Activated T-helper 17 cell treated with anti-CD3 and anti-CD28 coated beads, Interleukin-2, amount 50 U/mL, for 72 hours (primary cell): ENCODE measurements at regions not wholly inside any gene's neighbourhood (a gene's known extent, or its start where the extent isn't known, plus 50 kb on each side); places are given as distances from the start of the nearest gene placed in this dataset.

Experiments used
- ATAC-seq: fragments of 150-1000 bp; cut with Tn5 transposase; replicated peaks from 2 replicates; pipeline ENCODE4 v1.10.0; 2021; ENCODE audit warnings: mild to moderate bottlenecking, moderate library complexity
- H3K27ac Mint-ChIP-seq: one replicate; pipeline ENCODE4 v1.8.0; 2022; ENCODE audit warnings: mixed read lengths
- H3K27me3 Mint-ChIP-seq: one replicate; pipeline ENCODE4 v1.8.0; 2022; ENCODE audit warnings: mixed read lengths
- H3K36me3 Mint-ChIP-seq: one replicate; pipeline ENCODE4 v1.8.0; 2022; ENCODE audit warnings: low read depth, mild to moderate bottlenecking, mixed read lengths
- H3K4me1 Mint-ChIP-seq: one replicate; pipeline ENCODE4 v1.8.0; 2022; ENCODE audit warnings: mixed read lengths
- H3K4me3 Mint-ChIP-seq: one replicate; pipeline ENCODE4 v1.8.0; 2022; ENCODE audit warnings: mild to moderate bottlenecking, mixed read lengths
- H3K9me3 Mint-ChIP-seq: one replicate; pipeline ENCODE4 v1.8.0; 2022; ENCODE audit warnings: mixed read lengths

GRCh38 chr16:51951668-51952298 lies 595.2 kb downstream of the TOX3 start:
- no peaks in the 10 kb centered on the region for H3K36me3 Mint-ChIP-seq
- H3K4me1 Mint-ChIP-seq = no peaks in the 10 kb centered on the region
- H3K27ac Mint-ChIP-seq = no peak overlapping the region
- no peak overlapping the region for H3K4me3 Mint-ChIP-seq
- no peaks in the 10 kb centered on the region for H3K9me3 Mint-ChIP-seq
- ATAC-seq = no peak
- no peaks in the 10 kb centered on the region for H3K27me3 Mint-ChIP-seq

DNA sequence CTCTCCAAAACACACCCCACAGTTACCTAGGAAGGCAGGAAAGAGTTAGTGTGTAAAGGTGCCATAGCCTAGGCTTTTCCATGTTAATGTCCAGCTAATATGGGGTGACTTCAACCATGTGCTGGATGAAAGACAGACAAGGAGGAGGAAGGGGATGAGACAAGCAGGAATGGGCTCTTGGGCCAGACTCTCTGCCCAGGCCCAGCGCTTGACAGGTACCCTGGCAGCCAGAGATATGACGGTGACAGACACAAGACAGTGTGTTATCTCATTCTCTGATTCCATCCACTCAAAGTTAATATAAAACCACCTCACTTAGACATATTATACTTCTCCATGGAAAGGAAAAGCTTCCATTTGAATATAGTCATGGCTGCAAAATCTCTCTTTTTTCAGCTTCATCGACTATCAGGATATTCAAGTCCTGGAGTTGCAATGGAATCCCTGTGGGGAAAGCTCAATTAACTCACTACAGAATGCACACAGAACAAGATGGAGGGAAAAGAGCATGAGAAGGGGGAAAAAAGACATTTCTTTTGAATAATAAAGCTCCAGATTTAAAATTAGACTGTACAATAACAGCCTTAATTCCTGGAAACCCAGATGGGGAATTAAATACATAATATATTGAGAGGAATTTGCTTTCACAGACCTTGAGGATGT lies 596.7 kb downstream of the TOX3 start:
- H3K4me3 Mint-ChIP-seq = no peak overlapping the region
- ATAC-seq = no peak
- no peaks in the 10 kb centered on the region for H3K36me3 Mint-ChIP-seq
- H3K27ac Mint-ChIP-seq = no peak overlapping the region
- no peaks in the 10 kb centered on the region for H3K9me3 Mint-ChIP-seq
- H3K4me1 Mint-ChIP-seq = no peaks in the 10 kb centered on the region
- no peaks in the 10 kb centered on the region for H3K27me3 Mint-ChIP-seq

DNA sequence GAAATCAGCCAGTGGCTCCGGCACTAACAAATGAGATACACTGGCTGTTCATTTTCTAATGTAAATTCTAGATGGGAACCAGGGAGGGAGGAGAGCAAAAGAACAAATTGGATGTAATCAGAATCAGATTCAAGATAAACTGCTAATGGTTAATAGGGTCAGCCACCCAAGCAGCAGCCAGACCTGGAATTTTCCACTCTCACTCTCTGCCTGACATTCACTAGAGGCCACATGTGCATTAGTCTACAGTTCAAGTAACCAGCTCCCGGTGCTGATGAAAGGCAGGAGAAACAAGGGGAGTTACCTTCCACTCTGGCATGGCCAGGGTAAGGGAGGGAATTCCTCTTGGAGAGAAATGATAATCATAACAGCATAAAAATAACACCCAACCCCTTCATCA lies 597.7 kb downstream of the TOX3 start:
- no peaks in the 10 kb centered on the region for H3K9me3 Mint-ChIP-seq
- no peak for ATAC-seq
- H3K4me3 Mint-ChIP-seq = no peak overlapping the region
- H3K27ac Mint-ChIP-seq = no peak overlapping the region
- H3K36me3 Mint-ChIP-seq = no peaks in the 10 kb centered on the region
- H3K4me1 Mint-ChIP-seq = no peaks in the 10 kb centered on the region
- H3K27me3 Mint-ChIP-seq = no peaks in the 10 kb centered on the region

- ATAC-seq = no peak
- Mint-ChIP-seq H3K36me3 (no peaks in the 10 kb centered on the region), H3K4me1 (no peaks in the 10 kb centered on the region), H3K4me3 (no peak overlapping the region), H3K27ac (no peak overlapping the region), H3K27me3 (no peaks in the 10 kb centered on the region), H3K9me3 (peaks cover 22% of the 10 kb centered on the region)
These were observed 605.5 kb downstream of the TOX3 start for GRCh38 chr16:51941412-51941811.

DNA sequence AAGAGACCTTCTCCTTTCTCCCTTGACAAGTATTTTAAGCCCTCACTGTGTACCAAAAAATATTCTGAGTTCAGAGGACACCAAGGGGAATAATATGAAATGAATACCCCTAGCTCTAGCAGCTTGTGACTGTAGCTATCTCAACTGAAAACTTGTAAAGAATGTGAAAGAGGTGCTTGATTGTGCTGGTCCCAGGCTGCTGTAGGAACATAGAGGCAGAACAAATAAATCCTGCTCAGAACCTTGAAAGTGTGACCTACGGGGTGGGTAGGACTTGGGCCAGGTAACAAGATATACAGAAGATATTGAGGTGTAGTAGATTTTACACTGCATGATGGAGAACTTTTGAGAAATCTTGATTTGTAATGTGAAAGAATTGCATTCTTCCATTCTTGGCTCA lies 606.8 kb downstream of the TOX3 start:
- Mint-ChIP-seq H3K4me1 (no peaks in the 10 kb centered on the region), H3K27ac (no peak overlapping the region), H3K9me3 (peaks cover 26% of the 10 kb centered on the region), H3K27me3 (no peaks in the 10 kb centered on the region), H3K36me3 (no peaks in the 10 kb centered on the region), H3K4me3 (no peak overlapping the region)
- no peak for ATAC-seq

DNA sequence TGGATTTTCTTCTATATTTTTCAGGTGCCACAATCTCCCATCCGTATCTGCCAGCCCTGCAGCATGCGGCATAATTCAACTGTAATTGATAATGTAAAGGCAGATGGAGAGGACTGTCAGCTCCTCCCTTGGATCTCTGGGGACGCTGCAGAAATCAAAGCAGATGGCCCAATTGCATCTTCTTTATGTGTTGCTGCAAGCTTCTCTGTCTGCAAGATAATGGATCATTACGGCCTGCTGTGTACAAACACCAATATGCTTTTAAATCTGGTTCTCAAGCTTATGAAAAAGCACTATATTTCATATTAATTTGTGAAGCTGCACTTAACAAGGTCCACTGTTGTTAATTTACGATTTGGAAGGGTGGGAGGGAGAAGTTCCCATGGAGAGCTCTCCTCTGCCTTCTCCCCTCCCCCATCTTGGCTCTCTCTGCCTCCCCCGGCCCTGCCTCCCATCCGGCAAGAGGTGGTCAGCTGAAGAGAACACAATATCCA lies 607.5 kb downstream of the TOX3 start:
- Mint-ChIP-seq H3K27me3 (no peaks in the 10 kb centered on the region), H3K27ac (no peak overlapping the region), H3K4me3 (no peak overlapping the region), H3K4me1 (no peaks in the 10 kb centered on the region), H3K36me3 (no peaks in the 10 kb centered on the region), H3K9me3 (peaks cover 26% of the 10 kb centered on the region)
- no peak for ATAC-seq

GRCh38 chr16:51938861-51939260 lies 608.1 kb downstream of the TOX3 start:
- H3K36me3 Mint-ChIP-seq = no peaks in the 10 kb centered on the region

DNA sequence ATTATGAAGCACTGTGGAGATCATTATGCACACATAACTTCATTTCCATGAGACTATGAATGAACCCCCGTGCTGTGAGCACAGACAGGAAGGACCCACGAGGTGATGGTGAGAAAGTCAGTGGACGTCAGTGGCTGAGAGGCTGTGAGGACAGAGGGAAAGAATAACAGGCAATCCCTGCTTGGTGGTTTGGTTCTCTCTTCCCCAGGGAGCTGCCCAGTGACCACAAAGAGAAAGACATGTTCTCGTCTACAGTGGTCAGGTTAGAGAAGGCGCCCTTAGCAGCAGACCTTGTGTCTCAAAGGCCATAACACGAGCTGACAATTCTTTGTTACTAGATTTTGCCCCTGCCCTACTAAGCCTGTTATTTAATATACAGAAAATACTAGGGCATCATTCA lies 609.2 kb downstream of the TOX3 start:
- peaks cover 22% of the 10 kb centered on the region for H3K9me3 Mint-ChIP-seq
- no peaks in the 10 kb centered on the region for H3K4me1 Mint-ChIP-seq
- no peaks in the 10 kb centered on the region for H3K36me3 Mint-ChIP-seq
- H3K27me3 Mint-ChIP-seq = no peaks in the 10 kb centered on the region
- H3K4me3 Mint-ChIP-seq = no peak overlapping the region
- ATAC-seq = no peak
- no peak overlapping the region for H3K27ac Mint-ChIP-seq

More at GRCh38 chr16:51938861-51939260, 608.1 kb downstream of the TOX3 start:
- no peaks in the 10 kb centered on the region for H3K27me3 Mint-ChIP-seq
- H3K9me3 Mint-ChIP-seq = peaks cover 24% of the 10 kb centered on the region
- H3K4me1 Mint-ChIP-seq = no peaks in the 10 kb centered on the region
- H3K27ac Mint-ChIP-seq = no peak overlapping the region
- H3K4me3 Mint-ChIP-seq = no peak overlapping the region
- no peak for ATAC-seq

- no peaks in the 10 kb centered on the region for H3K36me3 Mint-ChIP-seq
- H3K4me1 Mint-ChIP-seq = no peaks in the 10 kb centered on the region
- peaks cover 22% of the 10 kb centered on the region for H3K9me3 Mint-ChIP-seq
- H3K27ac Mint-ChIP-seq = no peak overlapping the region
- no peak overlapping the region for H3K4me3 Mint-ChIP-seq
- H3K27me3 Mint-ChIP-seq = no peaks in the 10 kb centered on the region
- no peak for ATAC-seq
These were observed 610.1 kb downstream of the TOX3 start for GRCh38 chr16:51936846-51937245.

GRCh38 chr16:51932317-51932716 lies 614.6 kb downstream of the TOX3 start:
- H3K9me3 Mint-ChIP-seq = peaks cover 19% of the 10 kb centered on the region

GRCh38 chr16:51931653-51932052 lies 615.3 kb downstream of the TOX3 start:
- H3K27ac Mint-ChIP-seq = no peak overlapping the region
- H3K27me3 Mint-ChIP-seq = no peaks in the 10 kb centered on the region
- H3K36me3 Mint-ChIP-seq = no peaks in the 10 kb centered on the region
- H3K4me3 Mint-ChIP-seq = no peak overlapping the region
- H3K4me1 Mint-ChIP-seq = no peaks in the 10 kb centered on the region
- peaks cover 16% of the 10 kb centered on the region for H3K9me3 Mint-ChIP-seq
- ATAC-seq = no peak

More at GRCh38 chr16:51932317-51932716, 614.6 kb downstream of the TOX3 start:
- no peaks in the 10 kb centered on the region for H3K27me3 Mint-ChIP-seq
- no peaks in the 10 kb centered on the region for H3K36me3 Mint-ChIP-seq
- no peaks in the 10 kb centered on the region for H3K4me1 Mint-ChIP-seq
- no peak overlapping the region for H3K27ac Mint-ChIP-seq
- no peak for ATAC-seq
- no peak overlapping the region for H3K4me3 Mint-ChIP-seq

DNA sequence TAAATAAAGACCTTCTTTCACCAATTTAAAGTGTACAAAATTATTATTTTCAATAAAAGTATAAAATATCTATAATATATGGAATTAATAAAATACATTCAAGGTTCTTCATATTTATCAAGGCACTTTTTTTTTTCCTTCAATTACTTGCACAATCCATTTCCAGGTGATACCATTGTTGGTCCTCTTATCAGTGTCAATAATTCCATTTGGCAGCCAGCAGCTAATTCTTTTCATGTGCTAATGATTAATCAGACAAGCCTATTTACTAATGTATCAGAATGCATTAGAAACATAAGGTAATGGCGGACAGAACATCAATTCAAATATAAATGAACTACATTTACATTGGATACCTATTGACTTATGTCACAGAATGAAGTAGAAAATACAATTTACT lies 622.2 kb downstream of the TOX3 start:
- Mint-ChIP-seq H3K9me3 (peaks cover 14% of the 10 kb centered on the region), H3K4me3 (no peak overlapping the region), H3K36me3 (no peaks in the 10 kb centered on the region), H3K27me3 (no peaks in the 10 kb centered on the region), H3K4me1 (no peaks in the 10 kb centered on the region), H3K27ac (no peak overlapping the region)
- no peak for ATAC-seq

GRCh38 chr16:51922476-51922875 lies 624.5 kb downstream of the TOX3 start:
- Mint-ChIP-seq H3K9me3 (peaks cover 15% of the 10 kb centered on the region), H3K27ac (no peak overlapping the region), H3K27me3 (no peaks in the 10 kb centered on the region), H3K36me3 (no peaks in the 10 kb centered on the region), H3K4me1 (no peaks in the 10 kb centered on the region), H3K4me3 (no peak overlapping the region)
- ATAC-seq = no peak

DNA sequence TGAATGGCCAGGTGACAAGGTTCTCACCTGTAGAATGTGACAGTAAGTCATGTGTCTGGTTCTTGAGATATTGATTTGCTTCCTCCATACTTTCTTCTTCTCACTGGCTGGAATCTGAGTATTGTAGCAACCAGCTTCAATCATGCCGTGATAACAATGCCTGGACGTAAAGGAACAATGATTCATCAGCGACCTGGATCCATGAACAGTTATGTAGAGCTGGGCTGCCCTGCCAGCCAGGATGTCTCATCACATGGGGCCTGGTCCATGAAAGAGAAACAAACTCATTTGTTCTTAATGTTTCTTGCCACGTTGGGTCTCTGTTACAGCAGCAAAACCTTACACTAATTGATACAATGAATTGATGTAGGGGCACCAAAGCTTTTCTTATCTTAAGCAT lies 627.2 kb downstream of the TOX3 start:
- Mint-ChIP-seq H3K36me3 (no peaks in the 10 kb centered on the region), H3K4me1 (no peaks in the 10 kb centered on the region)

DNA sequence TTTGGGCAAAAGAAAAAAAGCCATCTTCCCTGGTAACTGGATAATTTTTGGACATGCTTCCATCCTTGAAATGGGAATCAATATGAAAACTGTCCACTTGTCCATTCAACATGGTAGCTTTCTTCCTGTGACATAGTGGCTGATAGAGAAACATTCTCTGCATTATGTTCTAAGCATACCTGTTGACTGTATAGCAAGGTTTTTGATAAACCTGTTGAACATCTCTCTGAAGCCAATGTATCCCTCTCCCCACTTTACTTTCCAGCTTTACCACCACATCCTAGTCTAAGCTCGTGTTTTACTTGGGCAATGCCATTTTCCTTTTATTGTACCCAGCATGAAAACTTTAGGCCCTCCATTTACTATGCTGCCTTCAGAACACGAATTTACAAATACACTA lies 630.1 kb downstream of the TOX3 start:
- no peaks in the 10 kb centered on the region for H3K4me1 Mint-ChIP-seq
- no peaks in the 10 kb centered on the region for H3K36me3 Mint-ChIP-seq
- ATAC-seq = no peak
- no peak overlapping the region for H3K4me3 Mint-ChIP-seq
- H3K9me3 Mint-ChIP-seq = peaks cover 18% of the 10 kb centered on the region
- no peaks in the 10 kb centered on the region for H3K27me3 Mint-ChIP-seq
- H3K27ac Mint-ChIP-seq = no peak overlapping the region

More for the DNA sequence above, 627.2 kb downstream of the TOX3 start:
- H3K4me3 Mint-ChIP-seq = no peak overlapping the region
- H3K9me3 Mint-ChIP-seq = peaks cover 21% of the 10 kb centered on the region
- H3K27ac Mint-ChIP-seq = no peak overlapping the region
- no peak for ATAC-seq
- no peaks in the 10 kb centered on the region for H3K27me3 Mint-ChIP-seq
